22Rv1 (cell line): ENCODE measurements at regions not wholly inside any gene's neighbourhood (a gene's known extent, or its start where the extent isn't known, plus 50 kb on each side); places are given as distances from the start of the nearest gene placed in this dataset.

Source experiments
- CTCF ChIP-seq: fragments of 450-650 bp; IDR thresholded peaks from 2 replicates; pipeline ENCODE4 v1.5.1; 2017; ENCODE audit warnings: mild to moderate bottlenecking
- ZFX ChIP-seq: fragments of 450-650 bp; IDR thresholded peaks from 2 replicates; pipeline ENCODE4 v1.6.1; 2017; ENCODE audit warnings: antibody characterized with exemption, borderline replicate concordance

GRCh38 chr12:104886418-104887401 lies 71.4 kb downstream of the SLC41A2 start:
- TF ChIP-seq CTCF (no peak), ZFX (no peak)
